NCI-H2107 treated with DMSO at 0.1 percent for 48 hours (cell line): ENCODE measurements at regions not wholly inside any gene's neighbourhood (a gene's known extent, or its start where the extent isn't known, plus 50 kb on each side); places are given as distances from the start of the nearest gene placed in this dataset.

Source experiments
- DNase-seq: peaks from one replicate; lab custom pipeline; 2025; ENCODE audit not compliant: unreplicated experiment; lab: John Stamatoyannopoulos, UW

- DNase-seq = no peak
Observed at GRCh38 chr20:17819395-17820093, 119.8 kb downstream of the BANF2 start.

GRCh38 chr20:17818187-17818586, 118.4 kb downstream of the BANF2 start:
- DNase-seq = no peak

GRCh38 chr20:17816804-17817587, 117.2 kb downstream of the BANF2 start:
- no peak for DNase-seq

- DNase-seq = no peak
Observed at GRCh38 chr20:17811628-17811965, 111.8 kb downstream of the BANF2 start.

- no peak for DNase-seq
Observed at GRCh38 chr20:17810847-17811627, 111.3 kb downstream of the BANF2 start.

- DNase-seq = no peak
Observed at GRCh38 chr20:17810062-17810631, 110.4 kb downstream of the BANF2 start.

- DNase-seq = no peak
Observed at GRCh38 chr20:17809362-17810061, 109.7 kb downstream of the BANF2 start.

GRCh38 chr20:17808782-17809181, 109.0 kb downstream of the BANF2 start:
- DNase-seq = no peak

- no peak for DNase-seq
Observed at GRCh38 chr20:17808357-17808756, 108.6 kb downstream of the BANF2 start.

GRCh38 chr20:17807651-17808050, 107.9 kb downstream of the BANF2 start:
- DNase-seq = no peak

- no peak for DNase-seq
Observed at GRCh38 chr20:17806739-17807441, 107.1 kb downstream of the BANF2 start.

- DNase-seq = no peak
Observed at GRCh38 chr20:17806107-17806506, 106.3 kb downstream of the BANF2 start.

GRCh38 chr20:17803765-17804164, 104.0 kb downstream of the BANF2 start:
- no peak for DNase-seq

GRCh38 chr20:17799575-17800227, 99.9 kb downstream of the BANF2 start:
- DNase-seq = no peak

GRCh38 chr20:17798601-17799000, 98.8 kb downstream of the BANF2 start:
- no peak for DNase-seq

- no peak for DNase-seq
Observed at GRCh38 chr20:17797579-17797978, 97.8 kb downstream of the BANF2 start.

- no peak for DNase-seq
Observed at GRCh38 chr20:17797161-17797560, 97.4 kb downstream of the BANF2 start.

- no peak for DNase-seq
Observed at GRCh38 chr20:17796091-17796563, 96.4 kb downstream of the BANF2 start.

- no peak for DNase-seq
Observed at GRCh38 chr20:17795501-17796071, 95.8 kb downstream of the BANF2 start.
